ENCODE measurements at regions not wholly inside any gene's neighbourhood (a gene's known extent, or its start where the extent isn't known, plus 50 kb on each side); places are given as distances from the start of the nearest gene placed in this dataset.

DNA sequence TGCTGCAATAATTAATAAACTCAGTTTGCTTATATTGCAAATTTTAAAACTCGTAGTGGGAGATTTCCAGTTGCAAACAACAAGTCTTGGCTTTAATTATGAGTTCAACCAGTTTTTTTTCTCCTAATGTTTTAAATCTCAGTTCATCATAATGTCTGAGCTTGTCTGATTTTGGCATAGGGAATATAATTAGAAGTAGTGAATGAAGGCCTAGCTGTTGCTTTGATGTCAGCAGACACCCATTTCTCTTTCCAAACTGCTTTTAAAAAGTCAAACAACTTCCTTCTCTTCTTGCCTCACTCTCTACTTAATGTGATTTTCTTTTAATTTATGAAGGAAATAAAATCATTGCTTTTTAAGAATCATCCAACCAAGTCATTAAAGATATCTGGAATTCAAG, 1462.1 kb downstream of the DPP10 start:
- Mint-ChIP-seq H3K36me3 (no peaks in the 10 kb centered on the region), H3K27me3 (no peaks in the 10 kb centered on the region), H3K9me3 (peaks cover 3 to 27% (median 21%) of the 10 kb centered on the region in 8 donors), H3K27ac (no peak overlapping the region), H3K4me1 (no peaks in the 10 kb centered on the region), H3K4me3 (no peak overlapping the region)
- no peaks in the 10 kb centered on the region for H3K27me3 ChIP-seq (ENCODE audit: insufficient read depth, low read length)
- H3K27ac ChIP-seq (ENCODE audit: low read depth, low read length) = no peak overlapping the region
- intact Hi-C loops (cut with micrococcal nuclease) = no loop called here
- POLR2A ChIA-PET (ENCODE audit: partially characterized antibody) = no interaction called here
- H3K36me3 ChIP-seq (ENCODE audit: insufficient read depth, low read length) = no peaks in the 10 kb centered on the region
- no peaks in the 10 kb centered on the region for H3K9me3 ChIP-seq (ENCODE audit: control insufficient read depth in 1 of 2, low read length in 2 of 2)
- CTCF ChIA-PET (ENCODE audit: partially characterized antibody) = no interaction called here
- H3K4me3 ChIP-seq (ENCODE audit: low read length in 2 of 2) = no peak overlapping the region
- H3K4me1 ChIP-seq (ENCODE audit: insufficient read depth, low read length) = no peaks in the 10 kb centered on the region
- no peak for DNase-seq

DNA sequence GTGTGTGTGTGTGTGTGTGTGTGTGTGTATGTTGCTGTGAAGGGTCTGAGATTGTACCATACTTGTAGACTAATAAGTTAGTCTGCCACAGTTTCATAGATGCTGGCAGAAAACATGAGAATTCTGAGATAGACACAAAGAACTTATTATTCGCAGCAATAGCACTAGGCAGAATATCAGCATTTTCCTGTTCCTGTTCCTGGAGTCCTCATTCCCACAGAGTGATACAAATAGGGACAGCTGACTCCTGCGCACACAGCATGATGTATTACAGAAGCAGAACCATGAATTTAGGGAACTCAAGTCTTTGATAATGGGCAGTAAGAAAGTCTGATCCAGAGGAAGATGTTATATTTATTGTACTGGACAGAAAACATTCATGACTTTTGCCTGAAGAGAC, 1466.3 kb downstream of the DPP10 start:
- Mint-ChIP-seq H3K4me1 (no peaks in the 10 kb centered on the region), H3K4me3 (no peak overlapping the region), H3K27me3 (no peaks in the 10 kb centered on the region), H3K27ac (no peak overlapping the region), H3K36me3 (no peaks in the 10 kb centered on the region), H3K9me3 (peaks cover 3 to 23% (median 13%) of the 10 kb centered on the region in 8 donors)
- Histone ChIP-seq H3K27ac (ENCODE audit: low read depth, low read length) (no peak overlapping the region), H3K4me3 (ENCODE audit: low read length in 2 of 2) (no peak overlapping the region), H3K27me3 (ENCODE audit: insufficient read depth, low read length) (no peaks in the 10 kb centered on the region), H3K4me1 (ENCODE audit: insufficient read depth, low read length) (no peaks in the 10 kb centered on the region), H3K9me3 (ENCODE audit: control insufficient read depth in 1 of 2, low read length in 2 of 2) (no peaks in the 10 kb centered on the region), H3K36me3 (ENCODE audit: insufficient read depth, low read length) (no peaks in the 10 kb centered on the region)
- DNase-seq = no peak
- CTCF ChIA-PET (ENCODE audit: partially characterized antibody) = no interaction called here
- POLR2A ChIA-PET (ENCODE audit: partially characterized antibody) = no interaction called here
- intact Hi-C loops (cut with micrococcal nuclease) = no loop called here

DNA sequence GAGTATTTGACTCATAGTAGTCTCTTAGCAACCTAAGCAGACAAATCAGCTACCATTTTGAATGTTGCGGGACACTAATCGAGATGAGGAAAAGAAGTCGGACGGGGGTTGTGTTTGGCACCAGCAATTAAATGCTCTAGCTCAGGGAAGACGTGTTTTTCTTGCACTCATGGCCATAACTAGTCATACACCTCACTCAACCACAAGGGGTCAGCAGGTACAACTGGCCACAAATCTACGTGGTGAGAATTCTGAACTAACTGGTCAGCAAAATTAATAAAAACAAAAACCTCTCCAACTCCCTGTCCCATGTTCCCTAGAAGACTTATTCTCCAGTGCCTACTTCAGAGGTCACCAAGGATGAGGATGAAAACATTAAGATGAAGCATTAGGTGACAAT, 1467.8 kb downstream of the DPP10 start:
- H3K4me1 ChIP-seq (ENCODE audit: insufficient read depth, low read length) = no peaks in the 10 kb centered on the region
- ChIA-PET POLR2A (ENCODE audit: partially characterized antibody) (no interaction called here), CTCF (ENCODE audit: partially characterized antibody) (no interaction called here)
- intact Hi-C loops (cut with micrococcal nuclease) = no loop called here
- no peaks in the 10 kb centered on the region for H3K36me3 Mint-ChIP-seq
- H3K27ac ChIP-seq (ENCODE audit: low read depth, low read length) = no peak overlapping the region
- H3K4me1 Mint-ChIP-seq = no peaks in the 10 kb centered on the region
- no peak overlapping the region for H3K27ac Mint-ChIP-seq
- H3K36me3 ChIP-seq (ENCODE audit: insufficient read depth, low read length) = no peaks in the 10 kb centered on the region
- no peaks in the 10 kb centered on the region for H3K27me3 ChIP-seq (ENCODE audit: insufficient read depth, low read length)
- H3K4me3 ChIP-seq (ENCODE audit: low read length in 2 of 2) = no peak overlapping the region
- no peak overlapping the region for H3K4me3 Mint-ChIP-seq
- peaks cover 3 to 15% (median 10%) of the 10 kb centered on the region in 8 donors for H3K9me3 Mint-ChIP-seq
- no peaks in the 10 kb centered on the region for H3K9me3 ChIP-seq (ENCODE audit: control insufficient read depth in 1 of 2, low read length in 2 of 2)
- no peak for DNase-seq
- H3K27me3 Mint-ChIP-seq = no peaks in the 10 kb centered on the region

DNA sequence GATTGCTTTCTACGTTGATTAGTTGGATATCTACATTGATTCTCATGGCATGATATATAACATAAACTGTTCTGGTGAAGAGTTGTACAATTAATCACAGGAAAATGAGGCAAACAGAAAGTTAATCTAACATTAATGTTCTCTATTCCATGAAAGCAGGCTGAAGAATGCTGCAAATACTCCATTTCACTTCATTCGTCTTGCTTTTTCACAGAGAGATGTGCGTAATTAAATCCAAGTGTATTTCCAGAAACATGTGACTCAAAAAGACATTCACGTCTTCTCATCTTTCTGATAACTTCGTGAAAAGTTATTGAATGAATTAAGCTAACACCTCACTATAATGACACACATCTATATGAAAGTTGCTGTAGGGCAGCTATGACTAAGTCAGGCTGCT, 1471.5 kb downstream of the DPP10 start:
- DNase-seq = no peak
- Mint-ChIP-seq H3K27ac (no peak overlapping the region), H3K4me1 (no peaks in the 10 kb centered on the region), H3K4me3 (no peak overlapping the region), H3K9me3 (peaks cover 0 to 17% (median 11%) of the 10 kb centered on the region in 8 donors), H3K27me3 (no peaks in the 10 kb centered on the region), H3K36me3 (no peaks in the 10 kb centered on the region)
- Histone ChIP-seq H3K36me3 (ENCODE audit: insufficient read depth, low read length) (no peaks in the 10 kb centered on the region), H3K27me3 (ENCODE audit: insufficient read depth, low read length) (no peaks in the 10 kb centered on the region), H3K4me3 (ENCODE audit: low read length in 2 of 2) (no peak overlapping the region), H3K4me1 (ENCODE audit: insufficient read depth, low read length) (no peaks in the 10 kb centered on the region), H3K27ac (ENCODE audit: low read depth, low read length) (no peak overlapping the region), H3K9me3 (ENCODE audit: control insufficient read depth in 1 of 2, low read length in 2 of 2) (no peaks in the 10 kb centered on the region)
- CTCF ChIA-PET (ENCODE audit: partially characterized antibody) = no interaction called here
- POLR2A ChIA-PET (ENCODE audit: partially characterized antibody) = no interaction called here
- intact Hi-C loops (cut with micrococcal nuclease) = no loop called here

DNA sequence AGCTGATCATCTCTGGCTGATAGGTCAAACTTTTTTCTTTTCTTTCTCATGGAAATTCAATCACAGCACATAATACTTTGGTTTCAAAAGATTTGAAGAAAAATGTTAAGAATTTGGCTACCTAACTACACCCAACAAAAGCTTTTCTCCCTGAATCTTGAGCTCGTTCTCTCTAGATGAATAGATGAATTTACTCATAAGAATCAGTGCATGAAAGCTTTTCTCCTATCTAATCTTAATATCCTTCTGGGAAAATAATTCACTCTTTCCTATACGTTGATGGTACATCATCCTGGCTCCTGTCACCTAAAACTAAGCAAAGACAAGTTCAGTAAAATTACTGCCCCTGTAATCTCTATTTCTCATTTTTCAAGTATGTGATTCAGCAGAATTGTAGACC, 1479.1 kb downstream of the DPP10 start:
- no peaks in the 10 kb centered on the region for H3K4me1 ChIP-seq (ENCODE audit: insufficient read depth, low read length)
- ChIA-PET POLR2A (ENCODE audit: partially characterized antibody) (no interaction called here), CTCF (ENCODE audit: partially characterized antibody) (no interaction called here)
- H3K27me3 ChIP-seq (ENCODE audit: insufficient read depth, low read length) = no peaks in the 10 kb centered on the region
- H3K4me3 ChIP-seq (ENCODE audit: low read length in 2 of 2) = no peak overlapping the region
- Mint-ChIP-seq H3K4me3 (no peak overlapping the region), H3K27me3 (no peaks in the 10 kb centered on the region), H3K9me3 (peaks cover 7 to 25% (median 13%) of the 10 kb centered on the region in 8 donors), H3K36me3 (no peaks in the 10 kb centered on the region), H3K4me1 (no peaks in the 10 kb centered on the region), H3K27ac (no peak overlapping the region)
- DNase-seq = no peak
- no peak overlapping the region for H3K27ac ChIP-seq (ENCODE audit: low read depth, low read length)
- intact Hi-C loops (cut with micrococcal nuclease) = no loop called here
- H3K36me3 ChIP-seq (ENCODE audit: insufficient read depth, low read length) = no peaks in the 10 kb centered on the region
- H3K9me3 ChIP-seq (ENCODE audit: control insufficient read depth in 1 of 2, low read length in 2 of 2) = no peaks in the 10 kb centered on the region

DNA sequence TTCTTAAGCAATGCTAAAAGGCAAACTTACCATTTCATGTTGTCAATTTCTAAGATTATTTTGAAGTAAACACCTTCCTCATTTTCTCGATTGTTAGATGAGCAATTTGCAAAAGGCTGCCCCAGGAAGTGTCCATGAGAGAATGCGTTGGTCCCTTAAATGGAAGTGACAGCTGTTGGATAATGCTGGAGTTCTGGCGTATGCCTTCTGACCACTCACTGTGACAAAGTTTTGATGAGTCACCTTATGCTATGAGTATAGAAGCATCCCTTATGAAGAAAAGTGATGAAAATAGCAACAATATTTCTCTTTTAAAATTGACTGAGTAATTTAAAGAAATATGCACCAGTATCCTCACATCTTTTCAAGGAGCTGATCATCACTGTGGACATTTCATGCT, 1497.5 kb downstream of the DPP10 start:
- Mint-ChIP-seq H3K27me3 (no peaks in the 10 kb centered on the region), H3K27ac (no peak overlapping the region), H3K9me3 (peaks cover 0 to 14% (median 8%) of the 10 kb centered on the region in 8 donors), H3K4me1 (no peaks in the 10 kb centered on the region), H3K4me3 (no peak overlapping the region), H3K36me3 (no peaks in the 10 kb centered on the region)
- no peaks in the 10 kb centered on the region for H3K27me3 ChIP-seq (ENCODE audit: insufficient read depth, low read length)
- no peak for DNase-seq
- no peaks in the 10 kb centered on the region for H3K36me3 ChIP-seq (ENCODE audit: insufficient read depth, low read length)
- no peak overlapping the region for H3K27ac ChIP-seq (ENCODE audit: low read depth, low read length)
- intact Hi-C loops (cut with micrococcal nuclease) = no loop called here
- CTCF ChIA-PET (ENCODE audit: partially characterized antibody) = no interaction called here
- peaks cover 0 to 4% of the 10 kb centered on the region in 2 donors for H3K9me3 ChIP-seq (ENCODE audit: control insufficient read depth in 1 of 2, low read length in 2 of 2)
- POLR2A ChIA-PET (ENCODE audit: partially characterized antibody) = no interaction called here
- no peak overlapping the region for H3K4me3 ChIP-seq (ENCODE audit: low read length in 2 of 2)
- no peaks in the 10 kb centered on the region for H3K4me1 ChIP-seq (ENCODE audit: insufficient read depth, low read length)

DNA sequence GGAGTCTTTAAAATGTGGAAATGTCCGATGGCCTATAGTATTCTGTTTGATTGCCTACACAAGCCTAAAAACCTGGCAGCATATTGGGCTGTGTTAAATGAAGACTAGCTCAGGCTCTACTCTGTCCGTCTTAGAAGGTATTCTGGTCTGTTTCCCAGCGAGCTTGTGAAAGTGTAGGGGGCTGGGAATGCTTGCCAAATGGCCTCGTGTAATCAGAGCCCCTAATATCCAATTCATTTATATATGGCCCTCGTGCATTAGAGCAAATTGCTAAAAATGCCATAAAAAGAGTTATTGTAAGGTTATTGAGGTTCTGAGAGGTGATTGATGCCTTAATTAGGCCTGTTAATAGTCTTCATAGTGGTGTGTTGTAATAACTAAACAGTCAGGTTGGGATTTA, 1500.4 kb downstream of the DPP10 start:
- Mint-ChIP-seq H3K27me3 (no peaks in the 10 kb centered on the region), H3K4me1 (no peaks in the 10 kb centered on the region), H3K27ac (no peak overlapping the region), H3K4me3 (no peak overlapping the region), H3K36me3 (no peaks in the 10 kb centered on the region), H3K9me3 (peaks cover 0 to 16% (median 8%) of the 10 kb centered on the region in 8 donors)
- Histone ChIP-seq H3K36me3 (ENCODE audit: insufficient read depth, low read length) (no peaks in the 10 kb centered on the region), H3K27me3 (ENCODE audit: insufficient read depth, low read length) (no peaks in the 10 kb centered on the region), H3K9me3 (ENCODE audit: control insufficient read depth in 1 of 2, low read length in 2 of 2) (peaks cover 0 to 4% of the 10 kb centered on the region in 2 donors), H3K27ac (ENCODE audit: low read depth, low read length) (no peak overlapping the region), H3K4me1 (ENCODE audit: insufficient read depth, low read length) (no peaks in the 10 kb centered on the region), H3K4me3 (ENCODE audit: low read length in 2 of 2) (no peak overlapping the region)
- DNase-seq = no peak
- ChIA-PET CTCF (ENCODE audit: partially characterized antibody) (no interaction called here), POLR2A (ENCODE audit: partially characterized antibody) (no interaction called here)
- intact Hi-C loops (cut with micrococcal nuclease) = no loop called here

DNA sequence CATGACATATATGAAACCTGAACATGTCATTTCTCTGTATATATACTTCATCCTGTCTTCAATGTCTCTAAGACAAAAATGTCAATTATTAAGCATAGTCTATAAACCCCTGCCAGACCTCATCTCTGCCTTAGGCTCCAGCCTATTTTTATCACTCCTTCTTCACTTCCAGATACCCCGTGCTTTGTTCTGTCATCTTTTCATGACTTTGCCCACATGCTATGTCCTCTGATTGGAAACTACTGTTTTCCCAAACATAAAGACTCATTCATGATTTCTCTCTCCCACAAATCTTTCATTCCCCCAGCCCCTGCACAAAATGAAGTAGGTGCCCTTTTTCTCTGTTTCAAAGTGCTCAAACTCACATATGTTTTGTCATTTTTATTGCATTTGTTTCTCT, 1503.9 kb downstream of the DPP10 start:
- ChIA-PET CTCF (ENCODE audit: partially characterized antibody) (no interaction called here), POLR2A (ENCODE audit: partially characterized antibody) (no interaction called here)
- Mint-ChIP-seq H3K27me3 (no peaks in the 10 kb centered on the region), H3K4me3 (no peak overlapping the region), H3K36me3 (no peaks in the 10 kb centered on the region), H3K27ac (no peak overlapping the region), H3K9me3 (peaks cover 0 to 21% (median 12%) of the 10 kb centered on the region in 8 donors), H3K4me1 (no peaks in the 10 kb centered on the region)
- peaks cover 0 to 4% of the 10 kb centered on the region in 2 donors for H3K9me3 ChIP-seq (ENCODE audit: control insufficient read depth in 1 of 2, low read length in 2 of 2)
- H3K27me3 ChIP-seq (ENCODE audit: insufficient read depth, low read length) = no peaks in the 10 kb centered on the region
- H3K36me3 ChIP-seq (ENCODE audit: insufficient read depth, low read length) = no peaks in the 10 kb centered on the region
- no peak overlapping the region for H3K4me3 ChIP-seq (ENCODE audit: low read length in 2 of 2)
- H3K4me1 ChIP-seq (ENCODE audit: insufficient read depth, low read length) = no peaks in the 10 kb centered on the region
- H3K27ac ChIP-seq (ENCODE audit: low read depth, low read length) = no peak overlapping the region
- no peak for DNase-seq
- intact Hi-C loops (cut with micrococcal nuclease) = no loop called here

All from CD4-positive, alpha-beta memory T cell (primary cell).